ENCODE measurements at regions not wholly inside any gene's neighbourhood (a gene's known extent, or its start where the extent isn't known, plus 50 kb on each side); places are given as distances from the start of the nearest gene placed in this dataset.

GRCh38 chr18:60110836-60111235 lies 211.0 kb downstream of the PMAIP1 start:
- TF ChIP-seq CTCF (IDR thresholded peaks at IDR 0.05) = no peak
- no peak for ATAC-seq
- no peaks in the 10 kb centered on the region for H3K9me3 ChIP-seq
- intact Hi-C loops (cut with DNase I) = no loop called here
- no peak for DNase-seq
- H3K27me3 ChIP-seq (ENCODE audit: insufficient read depth in 3 of 3, low read length in 2 of 3) = no peaks in the 10 kb centered on the region
- no peak overlapping the region for H3K4me3 ChIP-seq
- WGBS, 3 donors = 26 to 29% (median 28%) methylated on average over 1 of the region's 1 CpG
- H3K4me1 ChIP-seq = no peaks in the 10 kb centered on the region
- H3K36me3 ChIP-seq (ENCODE audit: insufficient read depth in 1 of 2, low read depth in 1 of 2) = no peaks in the 10 kb centered on the region
- no peak overlapping the region for H3K27ac ChIP-seq

- H3K9me3 ChIP-seq = no peaks in the 10 kb centered on the region
- H3K36me3 ChIP-seq (ENCODE audit: insufficient read depth in 1 of 2, low read depth in 1 of 2) = no peaks in the 10 kb centered on the region
- ATAC-seq = no peak
- H3K4me1 ChIP-seq = no peaks in the 10 kb centered on the region
- 70 to 76% (median 71%) methylated on average over 3 of the region's 3 CpGs for WGBS, 3 donors
- no peak overlapping the region for H3K27ac ChIP-seq
- no peaks in the 10 kb centered on the region for H3K27me3 ChIP-seq (ENCODE audit: insufficient read depth in 3 of 3, low read length in 2 of 3)
- no peak for TF ChIP-seq CTCF (IDR thresholded peaks at IDR 0.05)
- H3K4me3 ChIP-seq = no peak overlapping the region
- intact Hi-C loops (cut with DNase I) = no loop called here
- DNase-seq = no peak
Observed at GRCh38 chr18:60100778-60101177, 201.0 kb downstream of the PMAIP1 start.

- no peak for DNase-seq
- H3K27me3 ChIP-seq (ENCODE audit: insufficient read depth in 3 of 3, low read length in 2 of 3) = no peaks in the 10 kb centered on the region
- 46 to 55% (median 52%) methylated on average over 2 of the region's 2 CpGs for WGBS, 3 donors
- no peaks in the 10 kb centered on the region for H3K4me1 ChIP-seq
- no peak for ATAC-seq
- no peaks in the 10 kb centered on the region for H3K9me3 ChIP-seq
- no peak for TF ChIP-seq CTCF (IDR thresholded peaks at IDR 0.05)
- H3K36me3 ChIP-seq (ENCODE audit: insufficient read depth in 1 of 2, low read depth in 1 of 2) = no peaks in the 10 kb centered on the region
- H3K27ac ChIP-seq = no peak overlapping the region
- H3K4me3 ChIP-seq = no peak overlapping the region
- intact Hi-C loops (cut with DNase I) = no loop called here
Observed at GRCh38 chr18:60099709-60100108, 199.9 kb downstream of the PMAIP1 start.

- H3K9me3 ChIP-seq = no peaks in the 10 kb centered on the region
- H3K27ac ChIP-seq = no peak overlapping the region
- ATAC-seq (no peak), DNase-seq (no peak)
- no peak for TF ChIP-seq CTCF (IDR thresholded peaks at IDR 0.05)
- intact Hi-C loops (cut with DNase I) = no loop called here
- WGBS, 3 donors = 46 to 71% (median 68%) methylated on average over 1 of the region's 1 CpG
- no peaks in the 10 kb centered on the region for H3K4me1 ChIP-seq
- no peaks in the 10 kb centered on the region for H3K36me3 ChIP-seq (ENCODE audit: insufficient read depth in 1 of 2, low read depth in 1 of 2)
- H3K27me3 ChIP-seq (ENCODE audit: insufficient read depth in 3 of 3, low read length in 2 of 3) = no peaks in the 10 kb centered on the region
- H3K4me3 ChIP-seq = no peak overlapping the region
Observed at GRCh38 chr18:60096428-60096827, 196.6 kb downstream of the PMAIP1 start.

- Histone ChIP-seq H3K27ac (no peak overlapping the region), H3K27me3 (ENCODE audit: insufficient read depth in 3 of 3, low read length in 2 of 3) (no peaks in the 10 kb centered on the region), H3K4me1 (no peaks in the 10 kb centered on the region), H3K4me3 (no peak overlapping the region), H3K9me3 (no peaks in the 10 kb centered on the region), H3K36me3 (ENCODE audit: insufficient read depth in 1 of 2, low read depth in 1 of 2) (no peaks in the 10 kb centered on the region)
- TF ChIP-seq CTCF (IDR thresholded peaks at IDR 0.05) = no peak
- DNase-seq = no peak
- intact Hi-C loops (cut with DNase I) = no loop called here
- ATAC-seq = no peak
Observed at GRCh38 chr18:60092073-60092472, 192.3 kb downstream of the PMAIP1 start.

All from psoas muscle (tissue), 7 donors.